GM12872 (cell line): ENCODE measurements at regions not wholly inside any gene's neighbourhood (a gene's known extent, or its start where the extent isn't known, plus 50 kb on each side); places are given as distances from the start of the nearest gene placed in this dataset.

Experiments used
- TF ChIP-seq, protein P1 (sequence below): IDR thresholded peaks from 3 replicates; pipeline ENCODE4 v1.5.1; 2011; ENCODE audit warnings: low read depth, mild to moderate bottlenecking, low read length, moderate library complexity; ENCODE audit not compliant: insufficient read depth

DNA sequence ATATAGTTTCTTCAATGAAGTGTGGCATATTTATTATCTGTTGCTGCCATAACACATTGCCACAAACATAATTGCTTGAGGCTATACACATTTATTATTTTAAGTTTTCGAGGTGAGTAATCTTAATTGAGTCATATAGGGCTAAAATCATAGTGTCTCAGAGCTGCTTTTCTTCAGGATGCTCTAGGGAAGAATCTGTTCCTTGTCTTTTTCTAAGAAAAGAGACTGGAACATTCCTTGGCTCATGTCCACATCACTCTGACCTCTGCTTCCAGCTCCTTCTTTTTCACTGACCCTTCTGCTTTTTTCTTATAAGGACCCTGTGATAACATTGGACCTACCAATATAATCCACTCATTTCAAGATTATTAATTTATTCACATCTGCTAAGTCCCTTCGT, 632.4 kb upstream of the TYRP1 start:
- TF ChIP-seq, protein P1, sequence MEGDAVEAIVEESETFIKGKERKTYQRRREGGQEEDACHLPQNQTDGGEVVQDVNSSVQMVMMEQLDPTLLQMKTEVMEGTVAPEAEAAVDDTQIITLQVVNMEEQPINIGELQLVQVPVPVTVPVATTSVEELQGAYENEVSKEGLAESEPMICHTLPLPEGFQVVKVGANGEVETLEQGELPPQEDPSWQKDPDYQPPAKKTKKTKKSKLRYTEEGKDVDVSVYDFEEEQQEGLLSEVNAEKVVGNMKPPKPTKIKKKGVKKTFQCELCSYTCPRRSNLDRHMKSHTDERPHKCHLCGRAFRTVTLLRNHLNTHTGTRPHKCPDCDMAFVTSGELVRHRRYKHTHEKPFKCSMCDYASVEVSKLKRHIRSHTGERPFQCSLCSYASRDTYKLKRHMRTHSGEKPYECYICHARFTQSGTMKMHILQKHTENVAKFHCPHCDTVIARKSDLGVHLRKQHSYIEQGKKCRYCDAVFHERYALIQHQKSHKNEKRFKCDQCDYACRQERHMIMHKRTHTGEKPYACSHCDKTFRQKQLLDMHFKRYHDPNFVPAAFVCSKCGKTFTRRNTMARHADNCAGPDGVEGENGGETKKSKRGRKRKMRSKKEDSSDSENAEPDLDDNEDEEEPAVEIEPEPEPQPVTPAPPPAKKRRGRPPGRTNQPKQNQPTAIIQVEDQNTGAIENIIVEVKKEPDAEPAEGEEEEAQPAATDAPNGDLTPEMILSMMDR: no peak

DNA sequence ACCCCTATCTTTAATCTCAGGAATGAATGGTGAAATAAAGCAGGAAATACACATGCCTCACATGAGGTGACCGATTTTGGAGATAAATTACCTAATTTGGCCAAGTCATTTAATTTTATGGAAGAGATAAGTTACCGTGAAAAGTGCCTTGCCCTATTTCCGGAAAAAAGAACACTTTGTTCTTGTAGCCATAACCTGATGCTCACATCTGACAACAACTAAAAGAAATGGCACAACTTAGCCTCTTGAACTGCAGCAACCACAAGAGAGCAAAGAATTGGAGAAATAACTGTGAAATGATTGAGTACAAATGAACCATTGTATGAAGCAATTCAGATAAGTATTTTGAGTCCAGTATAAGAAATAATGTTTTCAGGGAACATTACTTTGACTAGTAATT, 628.1 kb upstream of the TYRP1 start:
- TF ChIP-seq, protein P1: no peak

DNA sequence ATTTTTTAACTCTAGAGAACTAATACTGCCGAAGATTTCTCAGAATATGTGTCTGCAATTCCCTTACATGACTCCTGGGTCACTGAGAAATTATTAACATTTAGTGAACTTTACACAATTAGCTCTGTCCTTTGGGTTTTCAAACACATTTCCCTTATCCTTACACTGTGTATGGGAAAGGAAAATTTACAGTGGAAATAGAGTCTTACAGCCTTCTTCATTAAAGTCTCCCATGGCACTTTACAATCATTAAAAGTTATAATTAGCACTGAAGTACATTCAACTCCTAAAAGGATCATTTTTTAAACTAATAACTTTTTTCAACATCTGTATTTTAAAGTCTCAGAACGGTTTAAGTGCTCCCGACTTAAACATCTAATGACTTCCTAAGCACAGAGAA, 627.5 kb upstream of the TYRP1 start:
- TF ChIP-seq, protein P1: no peak

DNA sequence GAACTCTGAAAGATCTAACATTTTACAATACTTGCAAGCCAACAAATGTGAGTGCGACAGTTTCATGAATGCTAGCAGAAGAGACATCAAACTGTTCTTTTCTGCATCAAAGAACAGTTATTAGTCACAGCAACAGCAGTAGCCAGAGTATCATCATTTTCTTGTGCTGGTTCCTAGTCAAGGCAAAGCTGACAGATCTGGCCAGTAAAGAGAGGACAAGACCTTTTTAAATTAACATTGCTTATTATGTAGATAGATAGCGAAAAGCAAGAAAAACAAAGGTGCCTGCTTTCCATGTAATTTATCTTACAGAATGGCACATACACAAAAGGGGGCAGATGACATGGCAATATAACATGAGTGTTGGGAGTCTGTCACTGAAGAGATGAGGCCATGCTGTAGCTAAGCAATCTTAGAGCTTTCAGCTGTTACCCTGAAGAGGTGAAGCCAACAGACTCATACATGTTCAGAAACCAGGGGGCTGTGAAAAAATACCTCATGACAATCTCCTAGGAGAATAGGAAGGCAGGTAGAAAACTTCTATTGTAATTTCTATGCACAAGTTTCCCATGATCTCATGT, 626.6 kb upstream of the TYRP1 start:
- TF ChIP-seq, protein P1: no peak

DNA sequence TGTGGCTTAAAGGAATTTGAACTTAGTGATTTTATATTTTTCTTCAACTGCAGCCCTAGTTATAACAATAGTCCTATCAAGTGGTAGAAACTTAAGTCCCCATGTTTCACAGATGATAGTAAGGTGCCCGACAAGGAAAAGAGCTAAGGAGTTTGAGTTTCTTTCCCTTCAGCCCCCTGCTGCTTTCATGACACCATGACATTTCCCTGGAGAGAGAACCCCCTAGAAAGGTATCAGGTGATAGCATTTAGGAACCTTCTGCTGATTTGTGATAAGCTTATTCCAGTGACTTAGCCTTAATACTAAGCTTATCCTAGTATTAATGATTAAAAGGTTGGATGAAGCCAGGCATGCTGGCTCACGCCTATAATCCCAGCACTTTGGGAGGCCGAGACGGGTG, 623.8 kb upstream of the TYRP1 start:
- TF ChIP-seq, protein P1: no peak

DNA sequence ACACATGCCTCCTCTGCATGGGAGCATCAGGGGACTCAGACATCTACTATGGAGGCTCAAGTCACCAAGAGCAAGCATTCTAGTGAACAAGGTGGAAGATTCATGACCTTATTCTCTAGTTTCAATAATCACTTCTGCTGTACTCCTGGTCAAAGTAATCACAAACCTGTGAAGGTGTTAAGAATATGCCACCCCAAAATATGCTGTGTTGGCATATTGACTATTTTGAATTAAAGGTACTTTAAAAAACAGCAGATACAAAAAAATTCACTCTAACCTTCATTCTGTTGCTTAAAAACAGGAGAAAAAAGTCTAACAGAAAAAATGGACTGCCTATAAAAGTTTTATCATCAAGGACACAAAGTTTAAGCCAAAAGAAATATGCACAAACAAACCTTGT, 607.8 kb upstream of the TYRP1 start:
- TF ChIP-seq, protein P1: no peak

DNA sequence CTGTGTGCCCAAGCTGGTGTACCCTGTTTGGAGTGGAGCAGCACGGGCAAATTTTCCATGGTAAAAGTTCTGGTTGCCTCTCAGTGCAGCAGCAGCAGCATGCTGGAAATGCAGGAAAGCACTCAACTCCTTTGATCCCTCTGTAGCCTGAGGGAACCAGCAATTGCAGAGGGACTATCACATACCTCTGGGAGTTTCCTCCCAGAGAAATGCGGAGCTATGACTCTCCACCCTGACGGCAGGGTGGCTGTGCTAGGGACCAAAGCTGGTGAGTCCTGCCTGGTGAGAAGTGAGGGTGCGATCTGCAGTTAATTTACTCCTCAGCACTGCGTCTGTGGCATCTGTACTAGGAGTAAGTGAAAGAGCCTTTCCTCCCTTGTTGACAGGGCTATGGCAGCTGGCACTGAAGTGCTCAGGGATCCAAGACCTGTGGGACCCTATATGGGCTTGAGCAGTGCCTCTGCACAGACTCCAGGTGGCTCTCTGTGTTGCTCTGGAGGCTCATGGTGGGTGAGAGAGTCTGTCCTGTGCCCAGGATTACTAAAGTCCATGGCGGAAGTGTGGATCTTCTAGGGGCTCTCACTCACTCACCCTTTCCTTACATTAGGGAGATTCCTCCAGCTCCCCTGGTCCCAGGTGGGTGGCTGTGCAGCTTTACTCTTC, 601.2 kb upstream of the TYRP1 start:
- TF ChIP-seq, protein P1: no peak

DNA sequence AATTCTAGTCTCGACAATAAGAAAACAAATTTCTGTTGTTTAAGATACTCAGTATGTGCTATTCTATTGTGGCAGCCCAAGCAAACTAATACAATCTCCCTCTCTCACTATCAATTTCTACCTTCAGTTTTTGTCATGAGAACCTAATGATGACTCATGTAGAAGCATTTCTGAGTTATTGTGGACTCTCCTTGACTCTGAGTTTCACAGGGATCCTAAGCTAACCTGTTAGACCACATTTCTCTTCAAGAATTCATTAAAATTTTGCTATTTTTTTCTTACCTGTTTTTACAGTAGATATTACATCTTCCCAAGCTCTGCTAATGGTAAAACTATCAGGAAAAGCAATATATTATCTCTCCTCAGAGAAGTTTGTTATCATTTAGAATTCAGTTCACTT, 599.1 kb upstream of the TYRP1 start:
- TF ChIP-seq, protein P1: no peak
